ENCODE measurements at regions not wholly inside any gene's neighbourhood (a gene's known extent, or its start where the extent isn't known, plus 50 kb on each side); places are given as distances from the start of the nearest gene placed in this dataset.

DNA sequence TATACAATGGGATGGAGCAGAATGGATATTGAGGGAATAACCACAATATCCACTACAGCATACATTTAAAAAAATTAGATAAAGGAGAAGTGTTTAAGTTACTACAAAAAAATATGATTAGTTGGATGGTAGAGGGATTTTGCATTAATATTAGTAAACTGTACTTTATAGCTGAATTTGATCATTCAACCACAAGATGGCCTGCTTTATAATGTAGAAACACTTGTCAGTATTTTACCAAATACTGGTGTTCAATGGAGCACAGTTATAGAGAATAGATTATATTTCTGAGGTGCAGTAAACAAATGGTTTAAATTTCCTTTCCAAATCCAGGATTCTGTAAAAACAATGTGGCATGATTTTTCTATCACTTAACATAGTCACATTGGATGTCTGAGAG lies 818.8 kb upstream of the CHORDC1 start (continued):
- TF ChIP-seq, protein P1, sequence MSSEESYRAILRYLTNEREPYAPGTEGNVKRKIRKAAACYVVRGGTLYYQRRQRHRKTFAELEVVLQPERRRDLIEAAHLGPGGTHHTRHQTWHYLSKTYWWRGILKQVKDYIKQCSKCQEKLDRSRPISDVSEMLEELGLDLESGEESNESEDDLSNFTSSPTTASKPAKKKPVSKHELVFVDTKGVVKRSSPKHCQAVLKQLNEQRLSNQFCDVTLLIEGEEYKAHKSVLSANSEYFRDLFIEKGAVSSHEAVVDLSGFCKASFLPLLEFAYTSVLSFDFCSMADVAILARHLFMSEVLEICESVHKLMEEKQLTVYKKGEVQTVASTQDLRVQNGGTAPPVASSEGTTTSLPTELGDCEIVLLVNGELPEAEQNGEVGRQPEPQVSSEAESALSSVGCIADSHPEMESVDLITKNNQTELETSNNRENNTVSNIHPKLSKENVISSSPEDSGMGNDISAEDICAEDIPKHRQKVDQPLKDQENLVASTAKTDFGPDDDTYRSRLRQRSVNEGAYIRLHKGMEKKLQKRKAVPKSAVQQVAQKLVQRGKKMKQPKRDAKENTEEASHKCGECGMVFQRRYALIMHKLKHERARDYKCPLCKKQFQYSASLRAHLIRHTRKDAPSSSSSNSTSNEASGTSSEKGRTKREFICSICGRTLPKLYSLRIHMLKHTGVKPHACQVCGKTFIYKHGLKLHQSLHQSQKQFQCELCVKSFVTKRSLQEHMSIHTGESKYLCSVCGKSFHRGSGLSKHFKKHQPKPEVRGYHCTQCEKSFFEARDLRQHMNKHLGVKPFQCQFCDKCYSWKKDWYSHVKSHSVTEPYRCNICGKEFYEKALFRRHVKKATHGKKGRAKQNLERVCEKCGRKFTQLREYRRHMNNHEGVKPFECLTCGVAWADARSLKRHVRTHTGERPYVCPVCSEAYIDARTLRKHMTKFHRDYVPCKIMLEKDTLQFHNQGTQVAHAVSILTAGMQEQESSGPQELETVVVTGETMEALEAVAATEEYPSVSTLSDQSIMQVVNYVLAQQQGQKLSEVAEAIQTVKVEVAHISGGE (tag by site-specific recombination; conservative IDR thresholded peaks at IDR 0.05; ENCODE audit: low read depth): no peak
- TF ChIP-seq, protein P2, sequence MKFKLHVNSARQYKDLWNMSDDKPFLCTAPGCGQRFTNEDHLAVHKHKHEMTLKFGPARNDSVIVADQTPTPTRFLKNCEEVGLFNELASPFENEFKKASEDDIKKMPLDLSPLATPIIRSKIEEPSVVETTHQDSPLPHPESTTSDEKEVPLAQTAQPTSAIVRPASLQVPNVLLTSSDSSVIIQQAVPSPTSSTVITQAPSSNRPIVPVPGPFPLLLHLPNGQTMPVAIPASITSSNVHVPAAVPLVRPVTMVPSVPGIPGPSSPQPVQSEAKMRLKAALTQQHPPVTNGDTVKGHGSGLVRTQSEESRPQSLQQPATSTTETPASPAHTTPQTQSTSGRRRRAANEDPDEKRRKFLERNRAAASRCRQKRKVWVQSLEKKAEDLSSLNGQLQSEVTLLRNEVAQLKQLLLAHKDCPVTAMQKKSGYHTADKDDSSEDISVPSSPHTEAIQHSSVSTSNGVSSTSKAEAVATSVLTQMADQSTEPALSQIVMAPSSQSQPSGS (tag by site-specific recombination; IDR thresholded peaks at IDR 0.05; ENCODE audit: low read depth): no peak
- TF ChIP-seq RBAK (tag by site-specific recombination; IDR thresholded peaks at IDR 0.05): no peak
- TF ChIP-seq, protein P3, sequence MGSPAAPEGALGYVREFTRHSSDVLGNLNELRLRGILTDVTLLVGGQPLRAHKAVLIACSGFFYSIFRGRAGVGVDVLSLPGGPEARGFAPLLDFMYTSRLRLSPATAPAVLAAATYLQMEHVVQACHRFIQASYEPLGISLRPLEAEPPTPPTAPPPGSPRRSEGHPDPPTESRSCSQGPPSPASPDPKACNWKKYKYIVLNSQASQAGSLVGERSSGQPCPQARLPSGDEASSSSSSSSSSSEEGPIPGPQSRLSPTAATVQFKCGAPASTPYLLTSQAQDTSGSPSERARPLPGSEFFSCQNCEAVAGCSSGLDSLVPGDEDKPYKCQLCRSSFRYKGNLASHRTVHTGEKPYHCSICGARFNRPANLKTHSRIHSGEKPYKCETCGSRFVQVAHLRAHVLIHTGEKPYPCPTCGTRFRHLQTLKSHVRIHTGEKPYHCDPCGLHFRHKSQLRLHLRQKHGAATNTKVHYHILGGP (tag by site-specific recombination; IDR thresholded peaks at IDR 0.05): no peak
- no peak for TF ChIP-seq SCRT2 (tag by site-specific recombination; IDR thresholded peaks at IDR 0.05)

DNA sequence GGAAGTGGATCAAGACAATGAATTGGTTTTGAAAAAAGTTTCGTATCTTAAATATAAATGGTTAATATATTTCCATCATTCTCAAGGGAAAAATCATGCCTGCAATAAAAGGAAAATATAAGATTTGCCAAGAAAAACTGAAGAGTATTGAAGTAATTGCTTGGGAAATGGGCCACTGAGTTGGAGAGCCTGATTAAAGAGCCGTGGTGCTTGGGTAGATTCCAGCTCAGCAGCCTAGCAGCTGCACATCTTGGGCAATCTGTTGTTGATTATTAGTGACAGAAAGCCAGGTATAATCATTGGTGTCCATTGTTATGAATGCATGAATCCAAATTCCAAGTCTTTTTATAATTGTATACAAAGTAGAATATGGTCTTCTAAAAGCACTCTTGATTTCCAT lies 800.9 kb upstream of the CHORDC1 start:
- Histone ChIP-seq H3K4me3 (ENCODE audit: low read depth, low read length) (no peak overlapping the region), H3K4me1 (ENCODE audit: control insufficient read depth, insufficient read depth, low read length) (no peaks in the 10 kb centered on the region), H3K9me3 (ENCODE audit: control insufficient read depth, insufficient read depth, low read depth, low read length) (no peaks in the 10 kb centered on the region), H3K36me3 (ENCODE audit: control insufficient read depth in 2 of 2, insufficient read depth in 1 of 2, low read length in 2 of 2) (no peaks in the 10 kb centered on the region), H3K27ac (ENCODE audit: extremely low read depth, low read depth, low read length) (no peak overlapping the region)
- POLR2A ChIA-PET: no interaction called here
- CTCF ChIA-PET: no interaction called here
- TF ChIP-seq SALL2 (tag by site-specific recombination; IDR thresholded peaks at IDR 0.05; ENCODE audit: borderline replicate concordance): no peak
- no peak for TF ChIP-seq TCF7L2 (IDR thresholded peaks at IDR 0.05; ENCODE audit: borderline replicate concordance, low read depth, low read length)
- no peak for TF ChIP-seq MEIS1 (CRISPR knock-in tag; IDR thresholded peaks at IDR 0.05; ENCODE audit: borderline replicate concordance)
- TF ChIP-seq HOXC10 (CRISPR knock-in tag; IDR thresholded peaks at IDR 0.05): no peak
- no peak for TF ChIP-seq ZNF366 (tag by site-specific recombination; conservative IDR thresholded peaks at IDR 0.05)
- no peak for TF ChIP-seq ZNF658 (tag by site-specific recombination; IDR thresholded peaks at IDR 0.05)
- TF ChIP-seq ZNF623 (tag by site-specific recombination; IDR thresholded peaks at IDR 0.05): no peak
- TF ChIP-seq ZNF747 (tag by site-specific recombination; IDR thresholded peaks at IDR 0.05): no peak
- TF ChIP-seq KLF7 (tag by site-specific recombination; IDR thresholded peaks at IDR 0.05; ENCODE audit: borderline replicate concordance): no peak
- TF ChIP-seq, protein P4, sequence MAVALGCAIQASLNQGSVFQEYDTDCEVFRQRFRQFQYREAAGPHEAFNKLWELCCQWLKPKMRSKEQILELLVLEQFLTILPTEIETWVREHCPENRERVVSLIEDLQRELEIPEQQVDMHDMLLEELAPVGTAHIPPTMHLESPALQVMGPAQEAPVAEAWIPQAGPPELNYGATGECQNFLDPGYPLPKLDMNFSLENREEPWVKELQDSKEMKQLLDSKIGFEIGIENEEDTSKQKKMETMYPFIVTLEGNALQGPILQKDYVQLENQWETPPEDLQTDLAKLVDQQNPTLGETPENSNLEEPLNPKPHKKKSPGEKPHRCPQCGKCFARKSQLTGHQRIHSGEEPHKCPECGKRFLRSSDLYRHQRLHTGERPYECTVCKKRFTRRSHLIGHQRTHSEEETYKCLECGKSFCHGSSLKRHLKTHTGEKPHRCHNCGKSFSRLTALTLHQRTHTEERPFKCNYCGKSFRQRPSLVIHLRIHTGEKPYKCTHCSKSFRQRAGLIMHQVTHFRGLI (tag by site-specific recombination; IDR thresholded peaks at IDR 0.05): no peak

DNA sequence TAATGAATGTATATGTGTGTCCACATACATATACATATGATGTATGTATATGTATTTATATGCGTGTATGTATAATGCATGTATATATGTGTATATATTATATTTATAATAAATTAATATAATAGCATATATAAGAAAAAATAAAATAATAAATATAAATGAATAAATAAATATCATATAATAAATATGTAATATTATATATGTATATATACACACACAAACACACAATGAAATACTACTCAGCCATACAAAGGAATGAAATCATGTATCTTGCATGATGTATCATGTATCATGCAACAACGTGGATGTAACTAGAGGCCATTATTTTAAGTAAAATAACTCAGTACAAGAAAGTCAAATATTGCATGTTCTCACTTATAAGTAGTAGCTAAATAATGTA lies 788.7 kb upstream of the CHORDC1 start:
- H3K9me3 ChIP-seq (ENCODE audit: control insufficient read depth, insufficient read depth, low read depth, low read length): no peaks in the 10 kb centered on the region
- POLR2A ChIA-PET: no interaction called here

More for the DNA sequence above, 788.7 kb upstream of the CHORDC1 start:
- H3K4me3 ChIP-seq (ENCODE audit: low read depth, low read length): no peak overlapping the region
- no peaks in the 10 kb centered on the region for H3K4me1 ChIP-seq (ENCODE audit: control insufficient read depth, insufficient read depth, low read length)
- CTCF ChIA-PET: no interaction called here
- no peak overlapping the region for H3K27ac ChIP-seq (ENCODE audit: extremely low read depth, low read depth, low read length)
- no peaks in the 10 kb centered on the region for H3K36me3 ChIP-seq (ENCODE audit: control insufficient read depth in 2 of 2, insufficient read depth in 1 of 2, low read length in 2 of 2)
- TF ChIP-seq ZNF10 (tag by site-specific recombination; IDR thresholded peaks at IDR 0.05): no peak
- no peak for TF ChIP-seq ZNF510 (tag by site-specific recombination; IDR thresholded peaks at IDR 0.05; ENCODE audit: insufficient replicate concordance)
- TF ChIP-seq, protein P5, sequence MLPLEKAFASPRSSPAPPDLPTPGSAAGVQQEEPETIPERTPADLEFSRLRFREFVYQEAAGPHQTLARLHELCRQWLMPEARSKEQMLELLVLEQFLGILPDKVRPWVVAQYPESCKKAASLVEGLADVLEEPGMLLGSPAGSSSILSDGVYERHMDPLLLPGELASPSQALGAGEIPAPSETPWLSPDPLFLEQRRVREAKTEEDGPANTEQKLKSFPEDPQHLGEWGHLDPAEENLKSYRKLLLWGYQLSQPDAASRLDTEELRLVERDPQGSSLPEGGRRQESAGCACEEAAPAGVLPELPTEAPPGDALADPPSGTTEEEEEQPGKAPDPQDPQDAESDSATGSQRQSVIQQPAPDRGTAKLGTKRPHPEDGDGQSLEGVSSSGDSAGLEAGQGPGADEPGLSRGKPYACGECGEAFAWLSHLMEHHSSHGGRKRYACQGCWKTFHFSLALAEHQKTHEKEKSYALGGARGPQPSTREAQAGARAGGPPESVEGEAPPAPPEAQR (tag by site-specific recombination; IDR thresholded peaks at IDR 0.05): no peak
